NCI-H524 treated with DMSO at 0.1 percent for 48 hours (cell line): ENCODE measurements at regions not wholly inside any gene's neighbourhood (a gene's known extent, or its start where the extent isn't known, plus 50 kb on each side); places are given as distances from the start of the nearest gene placed in this dataset.

ENCODE experiments used
- DNase-seq: peaks from one replicate; lab custom pipeline; 2025; lab: John Stamatoyannopoulos, UW

- no peak for DNase-seq
These were observed 254.3 kb upstream of the AGA start for GRCh38 chr4:177696438-177696966.

- DNase-seq: no peak
These were observed 257.4 kb upstream of the AGA start for GRCh38 chr4:177699365-177700213.

GRCh38 chr4:177706916-177707315 lies 264.7 kb upstream of the AGA start:
- DNase-seq: no peak

- no peak for DNase-seq
These were observed 271.2 kb upstream of the AGA start for GRCh38 chr4:177713454-177713853.

- no peak for DNase-seq
These were observed 275.2 kb upstream of the AGA start for GRCh38 chr4:177717407-177717806.

- no peak for DNase-seq
These were observed 276.3 kb upstream of the AGA start for GRCh38 chr4:177718514-177718913.

- no peak for DNase-seq
These were observed 283.9 kb upstream of the AGA start for GRCh38 chr4:177726111-177726510.

- DNase-seq: no peak
These were observed 286.3 kb upstream of the AGA start for GRCh38 chr4:177728361-177729152.

- no peak for DNase-seq
These were observed 287.4 kb upstream of the AGA start for GRCh38 chr4:177729681-177730080.

GRCh38 chr4:177737387-177737940 lies 295.2 kb upstream of the AGA start:
- no peak for DNase-seq

GRCh38 chr4:177740563-177740962 lies 298.3 kb upstream of the AGA start:
- DNase-seq: no peak

- DNase-seq: no peak
These were observed 317.5 kb upstream of the AGA start for GRCh38 chr4:177759729-177760128.

GRCh38 chr4:177761692-177762091 lies 319.5 kb upstream of the AGA start:
- no peak for DNase-seq

GRCh38 chr4:177769155-177769554 lies 326.9 kb upstream of the AGA start:
- DNase-seq: no peak

- no peak for DNase-seq
These were observed 328.5 kb upstream of the AGA start for GRCh38 chr4:177770776-177771175.

GRCh38 chr4:177771645-177772044 lies 329.4 kb upstream of the AGA start:
- no peak for DNase-seq

- DNase-seq: no peak
These were observed 336.4 kb upstream of the AGA start for GRCh38 chr4:177778623-177779022.

GRCh38 chr4:177785000-177785399 lies 342.8 kb upstream of the AGA start:
- no peak for DNase-seq

GRCh38 chr4:177789610-177790009 lies 347.4 kb upstream of the AGA start:
- no peak for DNase-seq

GRCh38 chr4:177791188-177791587 lies 349.0 kb upstream of the AGA start:
- DNase-seq: no peak

GRCh38 chr4:177796841-177797240 lies 354.6 kb upstream of the AGA start:
- DNase-seq: no peak

GRCh38 chr4:177798161-177798560 lies 355.9 kb upstream of the AGA start:
- no peak for DNase-seq

- DNase-seq: no peak
These were observed 359.9 kb upstream of the AGA start for GRCh38 chr4:177802162-177802561.
